ENCODE measurements at regions not wholly inside any gene's neighbourhood (a gene's known extent, or its start where the extent isn't known, plus 50 kb on each side); places are given as distances from the start of the nearest gene placed in this dataset.

DNA sequence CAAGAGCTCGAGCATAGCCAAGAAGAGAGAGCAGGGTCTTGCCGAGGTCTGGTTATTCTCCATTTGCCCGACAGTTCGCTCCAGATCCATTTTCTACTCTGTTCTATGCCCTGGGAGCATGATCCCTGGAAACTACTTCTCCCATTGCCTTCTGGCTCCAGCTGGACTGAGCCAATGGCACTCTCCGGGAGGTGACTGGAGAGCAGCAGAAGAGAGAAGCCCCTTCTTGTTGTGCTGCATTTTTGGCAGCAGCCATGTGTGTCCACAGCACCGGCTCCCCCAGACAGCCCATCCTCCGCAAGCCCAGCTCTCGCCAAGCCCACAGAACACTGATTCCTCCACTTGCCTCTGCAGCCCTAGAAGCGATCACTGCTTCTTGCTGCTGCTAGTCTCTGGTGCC is 345.5 kb downstream of the TNS1 start:
- TF ChIP-seq, protein P1, sequence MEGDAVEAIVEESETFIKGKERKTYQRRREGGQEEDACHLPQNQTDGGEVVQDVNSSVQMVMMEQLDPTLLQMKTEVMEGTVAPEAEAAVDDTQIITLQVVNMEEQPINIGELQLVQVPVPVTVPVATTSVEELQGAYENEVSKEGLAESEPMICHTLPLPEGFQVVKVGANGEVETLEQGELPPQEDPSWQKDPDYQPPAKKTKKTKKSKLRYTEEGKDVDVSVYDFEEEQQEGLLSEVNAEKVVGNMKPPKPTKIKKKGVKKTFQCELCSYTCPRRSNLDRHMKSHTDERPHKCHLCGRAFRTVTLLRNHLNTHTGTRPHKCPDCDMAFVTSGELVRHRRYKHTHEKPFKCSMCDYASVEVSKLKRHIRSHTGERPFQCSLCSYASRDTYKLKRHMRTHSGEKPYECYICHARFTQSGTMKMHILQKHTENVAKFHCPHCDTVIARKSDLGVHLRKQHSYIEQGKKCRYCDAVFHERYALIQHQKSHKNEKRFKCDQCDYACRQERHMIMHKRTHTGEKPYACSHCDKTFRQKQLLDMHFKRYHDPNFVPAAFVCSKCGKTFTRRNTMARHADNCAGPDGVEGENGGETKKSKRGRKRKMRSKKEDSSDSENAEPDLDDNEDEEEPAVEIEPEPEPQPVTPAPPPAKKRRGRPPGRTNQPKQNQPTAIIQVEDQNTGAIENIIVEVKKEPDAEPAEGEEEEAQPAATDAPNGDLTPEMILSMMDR (IDR thresholded peaks at IDR 0.05): no peak
- TF ChIP-seq POLR2A (IDR thresholded peaks at IDR 0.05): no peak

All from uterus (tissue), 2 donors.